Natural killer cell (primary cell): ENCODE measurements at regions not wholly inside any gene's neighbourhood (a gene's known extent, or its start where the extent isn't known, plus 50 kb on each side); places are given as distances from the start of the nearest gene placed in this dataset.

Experiments used
- ATAC-seq, 3 donors: fragments of 150-1000 bp in 2 of 3; fragments of 200-7000 bp in 1 of 3; cut with Tn5 transposase; 1 replicate in 1 of 3; 2 replicates in 2 of 3; pipeline ENCODE4 v1.10.0; 2021; ENCODE audit warnings: mild to moderate bottlenecking in 2 of 3, moderate library complexity in 2 of 3
- DNase-seq, 2 donors: peaks; one replicate each; pipeline versions ENCODE4 v3.0.0 to v3.0.0-alpha.2; 2013 to 2021; ENCODE audit warnings: mixed read lengths in 1 of 2
- H3K27ac ChIP-seq: one replicate; pipeline ENCODE4 v1.5.1; 2013; ENCODE audit warnings: mild to moderate bottlenecking, low read length
- H3K27me3 ChIP-seq: one replicate; pipeline ENCODE4 v1.6.1; 2013; ENCODE audit warnings: low read length; ENCODE audit not compliant: control insufficient read depth, insufficient read depth
- H3K36me3 ChIP-seq: one replicate; pipeline ENCODE4 v1.6.1; 2013; ENCODE audit warnings: low read length; ENCODE audit not compliant: control insufficient read depth, insufficient read depth
- H3K4me1 ChIP-seq: one replicate; pipeline ENCODE4 v1.6.1; 2013; ENCODE audit warnings: low read length; ENCODE audit not compliant: control insufficient read depth, insufficient read depth
- H3K4me3 ChIP-seq: one replicate; pipeline ENCODE4 v1.5.1; 2013; ENCODE audit warnings: low read length
- H3K9me3 ChIP-seq: one replicate; pipeline ENCODE4 v1.6.1; 2013; ENCODE audit warnings: low read length; ENCODE audit not compliant: control insufficient read depth, insufficient read depth
- H3K27ac Mint-ChIP-seq, 2 donors: one replicate each; pipeline ENCODE4 v1.8.0; 2022; ENCODE audit warnings: mild to moderate bottlenecking in 2 of 2, mixed read lengths in 2 of 2, moderate library complexity in 1 of 2
- H3K27me3 Mint-ChIP-seq, 2 donors: one replicate each; pipeline ENCODE4 v1.8.0; 2022; ENCODE audit warnings: low read depth in 2 of 2, mixed read lengths in 2 of 2
- H3K36me3 Mint-ChIP-seq: one replicate; pipeline ENCODE4 v1.8.0; 2022; ENCODE audit warnings: mixed read lengths
- H3K4me1 Mint-ChIP-seq, 2 donors: one replicate each; pipeline ENCODE4 v1.8.0; 2022; ENCODE audit warnings: mixed read lengths in 2 of 2
- H3K4me3 Mint-ChIP-seq: one replicate; pipeline ENCODE4 v1.8.0; 2022; ENCODE audit warnings: mild to moderate bottlenecking, moderate library complexity, mixed read lengths
- H3K9me3 Mint-ChIP-seq, 2 donors: one replicate each; pipeline ENCODE4 v1.8.0; 2022; ENCODE audit warnings: mixed read lengths in 2 of 2
- CTCF ChIP-seq: fragments of 200-600 bp; IDR thresholded peaks from one replicate; pipeline ENCODE4 v1.8.0; 2022; ENCODE audit warnings: antibody characterized with exemption
- WGBS: methylation state at CpG from one replicate; pipeline ENCODE4 v1.1.7; 2013; ENCODE audit warnings: missing lambda C conversion rate; ENCODE audit not compliant: insufficient coverage; 5-methylcytosine and 5-hydroxymethylcytosine counted together
- intact Hi-C: fragments of 100-400 bp; cut with micrococcal nuclease; formaldehyde crosslinking; loops from one replicate; pipeline ENCODE4 v1.14.2; 2022

GRCh38 chr6:109292983-109293586, 89.2 kb downstream of the CD164 start:
- no peaks in the 10 kb centered on the region for H3K4me1 ChIP-seq
- H3K9me3 ChIP-seq, result no peaks in the 10 kb centered on the region
- H3K27me3 ChIP-seq, result no peaks in the 10 kb centered on the region
- WGBS, result 86% methylated on average over 1 of the region's 2 CpGs
- Mint-ChIP-seq H3K27ac (no peak overlapping the region), H3K9me3 (no peaks in the 10 kb centered on the region), H3K4me3 (no peak overlapping the region), H3K4me1 (peaks cover 0 to 14% of the 10 kb centered on the region in 2 donors), H3K27me3 (peaks cover 12 to 16% of the 10 kb centered on the region in 2 donors), H3K36me3 (no peaks in the 10 kb centered on the region)
- no peaks in the 10 kb centered on the region for H3K36me3 ChIP-seq
- intact Hi-C loops, result no loop called here
- no peak overlapping the region for H3K27ac ChIP-seq
- ATAC-seq (no peak), DNase-seq (no peak)
- no peak overlapping the region for H3K4me3 ChIP-seq
- TF ChIP-seq CTCF, result no peak

- Histone ChIP-seq H3K27ac (no peak overlapping the region), H3K9me3 (no peaks in the 10 kb centered on the region), H3K27me3 (no peaks in the 10 kb centered on the region), H3K4me3 (no peak overlapping the region), H3K36me3 (no peaks in the 10 kb centered on the region), H3K4me1 (no peaks in the 10 kb centered on the region)
- no peak overlapping the region for H3K4me3 Mint-ChIP-seq
- DNase-seq (no peak), ATAC-seq (no peak)
- H3K36me3 Mint-ChIP-seq, result no peaks in the 10 kb centered on the region
- H3K4me1 Mint-ChIP-seq, result peaks cover 0 to 14% of the 10 kb centered on the region in 2 donors
- intact Hi-C loops, result no loop called here
- WGBS, result 77% methylated on average over 2 of the region's 2 CpGs
- H3K27me3 Mint-ChIP-seq, result peaks cover 12% of the 10 kb centered on the region in 2 donors
- no peaks in the 10 kb centered on the region for H3K9me3 Mint-ChIP-seq
- TF ChIP-seq CTCF, result no peak
- no peak overlapping the region for H3K27ac Mint-ChIP-seq
Observed at GRCh38 chr6:109292420-109292819, 89.8 kb downstream of the CD164 start.

DNA sequence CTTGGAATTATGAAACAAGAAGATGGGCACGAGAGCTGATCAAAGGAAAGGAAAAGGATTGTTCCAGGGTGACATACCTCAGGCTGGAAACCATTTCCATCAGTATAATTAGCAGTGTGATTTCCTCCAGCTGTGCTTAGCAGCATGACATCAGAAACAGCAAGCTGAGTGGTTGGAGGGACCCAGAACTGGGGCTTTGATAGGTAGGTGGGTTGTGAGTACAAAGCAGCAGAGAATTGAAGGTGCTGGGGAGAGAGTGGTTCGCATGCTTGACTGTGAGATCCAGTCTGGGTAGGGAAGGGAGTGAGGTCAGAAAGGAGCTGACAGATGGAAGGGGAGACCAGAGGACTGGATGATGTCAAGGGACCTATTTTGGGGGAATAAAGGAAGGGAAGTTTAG, 90.4 kb downstream of the CD164 start:
- 77% methylated on average over 2 of the region's 2 CpGs for WGBS

More for the DNA sequence above, 90.4 kb downstream of the CD164 start:
- no peak for DNase-seq
- intact Hi-C loops, result no loop called here
- H3K4me1 ChIP-seq, result no peaks in the 10 kb centered on the region
- Mint-ChIP-seq H3K27me3 (peaks cover 10 to 11% of the 10 kb centered on the region in 2 donors), H3K4me1 (peaks cover 0 to 14% of the 10 kb centered on the region in 2 donors), H3K36me3 (no peaks in the 10 kb centered on the region), H3K9me3 (no peaks in the 10 kb centered on the region), H3K4me3 (no peak overlapping the region), H3K27ac (no peak overlapping the region)
- no peaks in the 10 kb centered on the region for H3K9me3 ChIP-seq
- H3K27me3 ChIP-seq, result no peaks in the 10 kb centered on the region
- no peaks in the 10 kb centered on the region for H3K36me3 ChIP-seq
- no peak for ATAC-seq
- no peak overlapping the region for H3K4me3 ChIP-seq
- TF ChIP-seq CTCF, result no peak
- no peak overlapping the region for H3K27ac ChIP-seq
